Raji (cell line): ENCODE measurements at regions not wholly inside any gene's neighbourhood (a gene's known extent, or its start where the extent isn't known, plus 50 kb on each side); places are given as distances from the start of the nearest gene placed in this dataset.

ENCODE experiments used
- POLR2A ChIP-seq: IDR thresholded peaks from 2 replicates; pipeline ENCODE4 v1.6.1; 2011; ENCODE audit warnings: low read depth, low read length, control low read depth; ENCODE audit not compliant: insufficient read depth

GRCh38 chr6:144528743-144529425 lies 243.7 kb downstream of the UTRN start:
- no peak for TF ChIP-seq POLR2A

- no peak for TF ChIP-seq POLR2A
Measured at GRCh38 chr6:144530118-144530517, 245.0 kb downstream of the UTRN start.

- no peak for TF ChIP-seq POLR2A
Measured at GRCh38 chr6:144534180-144534579, 249.0 kb downstream of the UTRN start.

- TF ChIP-seq POLR2A, result no peak
Measured at GRCh38 chr6:144535630-144536029, 250.5 kb downstream of the UTRN start.

- TF ChIP-seq POLR2A, result no peak
Measured at GRCh38 chr6:144536079-144536478, 250.9 kb downstream of the UTRN start.

GRCh38 chr6:144543006-144543871 lies 258.1 kb downstream of the UTRN start:
- no peak for TF ChIP-seq POLR2A

- no peak for TF ChIP-seq POLR2A
Measured at GRCh38 chr6:144544266-144544830, 259.2 kb downstream of the UTRN start.

DNA sequence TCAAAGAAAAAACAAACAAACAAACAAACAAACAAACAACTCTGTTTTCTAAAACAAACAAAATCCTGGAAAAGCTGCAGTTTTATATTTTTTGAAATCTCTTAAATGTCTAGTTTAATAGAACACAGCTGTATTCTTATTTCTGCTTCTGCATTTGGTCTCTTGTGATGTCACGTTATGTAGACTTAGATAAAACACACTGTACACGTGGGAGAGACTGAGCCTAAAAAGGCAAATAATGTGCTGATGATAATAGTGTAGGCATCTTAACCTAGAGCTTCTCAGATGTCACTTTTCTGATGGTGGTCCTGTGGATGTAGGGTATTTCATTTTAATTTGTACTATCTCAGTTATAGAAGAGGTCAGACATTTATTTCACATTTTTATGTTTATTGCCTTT lies 261.7 kb downstream of the UTRN start:
- no peak for TF ChIP-seq POLR2A

DNA sequence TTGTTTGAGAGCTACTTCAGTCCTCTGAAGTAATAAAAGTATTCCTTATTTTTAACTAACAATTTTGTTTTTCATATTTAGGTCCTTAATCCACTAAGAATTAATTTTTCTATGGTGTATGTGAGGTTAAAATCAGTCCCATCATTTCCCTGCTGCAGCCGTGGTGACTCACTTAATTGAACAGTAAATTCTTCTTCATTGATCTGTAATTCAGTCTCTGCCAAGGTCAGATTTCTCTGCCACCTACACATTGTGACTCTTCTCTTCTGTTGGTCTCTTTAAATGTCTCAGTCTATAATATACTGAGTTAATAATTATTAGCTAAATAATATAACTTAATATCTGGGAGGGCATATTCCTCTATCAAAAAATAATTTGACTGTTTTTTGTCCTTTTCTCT lies 262.3 kb downstream of the UTRN start:
- TF ChIP-seq POLR2A, result no peak

DNA sequence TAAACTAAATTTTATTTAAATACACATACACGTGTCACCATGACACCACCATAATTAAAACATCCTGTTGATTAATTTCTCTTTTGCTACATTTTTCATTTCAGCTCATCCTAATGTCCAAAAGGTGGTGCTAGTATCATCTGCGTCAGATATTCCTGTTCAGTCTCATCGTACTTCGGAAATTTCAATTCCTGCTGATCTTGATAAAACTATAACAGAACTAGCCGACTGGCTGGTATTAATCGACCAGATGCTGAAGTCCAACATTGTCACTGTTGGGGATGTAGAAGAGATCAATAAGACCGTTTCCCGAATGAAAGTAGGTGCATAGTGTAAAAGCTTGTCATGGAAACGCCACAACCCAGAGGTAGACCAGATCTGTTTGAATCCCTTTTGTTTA lies 263.4 kb downstream of the UTRN start:
- TF ChIP-seq POLR2A, result no peak

GRCh38 chr6:144549837-144550747 lies 265.0 kb downstream of the UTRN start:
- TF ChIP-seq POLR2A, result no peak

GRCh38 chr6:144551339-144551738 lies 266.2 kb downstream of the UTRN start:
- no peak for TF ChIP-seq POLR2A

GRCh38 chr6:144555066-144555465 lies 269.9 kb downstream of the UTRN start:
- no peak for TF ChIP-seq POLR2A

GRCh38 chr6:144559865-144560593 lies 274.9 kb downstream of the UTRN start:
- TF ChIP-seq POLR2A, result no peak
